Esophagus squamous epithelium (tissue), 4 donors: ENCODE measurements at regions not wholly inside any gene's neighbourhood (a gene's known extent, or its start where the extent isn't known, plus 50 kb on each side); places are given as distances from the start of the nearest gene placed in this dataset.

Experiments used
- CTCF ChIP-seq, 6 experiments: fragments of 450-650 bp in 4 of 6; fragments of 200-600 bp in 2 of 6; sonication (generic) in 2 of 6; IDR thresholded peaks; one replicate each; pipeline ENCODE4 v1.5.1; 2016 to 2019; ENCODE audit warnings: antibody characterized with exemption in 6 of 6, mild to moderate bottlenecking in 4 of 6, moderate library complexity in 4 of 6
- POLR2A ChIP-seq, 4 donors: fragments of 450-650 bp; IDR thresholded peaks; one replicate each; pipeline ENCODE4 v1.6.1; 2017; ENCODE audit warnings: antibody characterized with exemption in 4 of 4, mild to moderate bottlenecking in 4 of 4, moderate library complexity in 3 of 4

- no peak for TF ChIP-seq CTCF (IDR thresholded peaks at IDR 0.05)
- no peak for TF ChIP-seq POLR2A (IDR thresholded peaks at IDR 0.05)
These were observed 57.7 kb upstream of the FAM20C start for GRCh38 chr7:134561-135256.
